ENCODE measurements at regions not wholly inside any gene's neighbourhood (a gene's known extent, or its start where the extent isn't known, plus 50 kb on each side); places are given as distances from the start of the nearest gene placed in this dataset.

DNA sequence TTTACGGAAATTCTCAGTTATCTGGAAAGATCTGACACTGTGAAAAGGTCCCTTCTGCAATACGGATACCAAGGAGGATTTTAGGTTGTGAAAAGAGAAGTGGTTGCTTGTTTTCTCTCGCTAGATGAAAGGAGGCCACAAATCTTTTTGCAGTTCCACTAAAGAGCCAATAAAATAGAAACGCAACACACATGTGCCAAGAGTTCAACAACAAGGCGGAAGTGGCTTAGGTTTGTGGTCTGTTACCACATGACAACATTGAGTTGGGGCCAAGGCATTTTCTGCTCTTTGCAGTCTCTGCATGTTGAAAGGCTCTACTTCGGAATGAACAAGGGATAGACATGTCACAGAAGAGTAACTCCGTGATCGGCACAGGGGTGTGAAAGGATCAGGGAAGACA, 115.7 kb upstream of the OSR1 start:
- peak; percentile 55 for DNase-seq

DNA sequence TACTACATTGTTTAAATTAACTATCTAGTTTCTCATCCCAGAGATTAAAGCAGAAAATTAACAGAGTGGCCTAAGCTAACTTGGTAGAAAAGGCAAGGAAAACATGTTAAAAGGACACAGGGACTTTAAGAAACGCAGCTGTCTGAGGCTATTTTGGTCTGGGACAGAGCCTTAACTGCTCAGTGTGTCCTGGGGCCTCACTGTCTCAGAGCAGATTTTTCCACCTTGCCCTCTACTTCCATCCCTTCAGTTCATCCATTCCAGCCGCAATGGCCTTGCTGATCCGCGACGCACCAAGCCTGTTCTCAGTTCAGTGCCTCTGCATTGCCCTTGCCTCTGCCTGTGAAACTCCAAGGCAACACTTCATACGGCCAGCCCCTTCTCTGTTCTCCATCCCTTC, 114.9 kb upstream of the OSR1 start:
- no peak for DNase-seq

DNA sequence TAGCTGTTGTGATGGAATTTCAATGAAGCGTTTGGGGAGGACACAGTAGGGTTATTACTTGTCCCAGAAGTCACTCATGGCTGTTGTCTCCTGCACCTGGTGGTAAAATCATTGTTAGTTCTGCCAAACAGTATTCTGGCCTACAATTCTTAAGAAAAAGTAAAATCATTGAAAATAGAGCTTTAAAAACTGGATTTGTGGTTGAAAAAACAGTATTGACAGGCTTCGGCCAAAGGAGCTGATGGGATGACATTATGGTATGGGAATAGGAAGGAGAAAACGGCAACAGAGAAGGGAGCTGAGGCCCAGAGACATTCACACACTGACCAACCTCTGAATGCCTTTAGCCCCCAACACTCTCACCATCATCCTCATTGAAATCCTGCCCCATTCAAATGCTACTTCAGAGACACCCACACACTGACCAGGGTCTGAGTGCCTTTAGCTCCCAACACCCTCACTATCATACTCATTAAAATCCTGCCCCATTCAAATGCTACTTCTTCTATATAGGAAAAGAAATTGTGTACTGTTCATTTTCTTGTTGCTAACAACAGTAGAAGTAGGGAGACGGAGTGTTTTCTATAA, 114.1 kb upstream of the OSR1 start:
- no peak for DNase-seq

DNA sequence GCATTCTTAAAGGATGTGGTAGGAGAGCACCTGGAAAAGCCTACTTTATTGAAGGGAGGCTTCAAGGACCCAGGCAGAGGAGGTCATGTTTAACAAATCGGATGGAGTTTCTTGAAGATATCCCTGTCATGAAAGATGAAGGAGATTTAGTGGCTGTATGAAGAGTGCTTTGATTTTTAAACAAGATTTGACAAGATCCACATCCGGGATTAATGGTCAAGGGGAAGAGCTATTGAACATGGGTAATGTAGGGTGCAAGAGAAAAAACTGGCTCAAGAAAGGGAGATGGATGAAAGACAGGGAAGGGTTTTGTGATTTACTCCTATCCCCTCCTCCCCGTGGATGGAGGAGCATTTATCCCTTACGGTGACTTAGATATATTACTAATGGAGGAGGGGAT, 113.1 kb upstream of the OSR1 start:
- DNase-seq = no peak

DNA sequence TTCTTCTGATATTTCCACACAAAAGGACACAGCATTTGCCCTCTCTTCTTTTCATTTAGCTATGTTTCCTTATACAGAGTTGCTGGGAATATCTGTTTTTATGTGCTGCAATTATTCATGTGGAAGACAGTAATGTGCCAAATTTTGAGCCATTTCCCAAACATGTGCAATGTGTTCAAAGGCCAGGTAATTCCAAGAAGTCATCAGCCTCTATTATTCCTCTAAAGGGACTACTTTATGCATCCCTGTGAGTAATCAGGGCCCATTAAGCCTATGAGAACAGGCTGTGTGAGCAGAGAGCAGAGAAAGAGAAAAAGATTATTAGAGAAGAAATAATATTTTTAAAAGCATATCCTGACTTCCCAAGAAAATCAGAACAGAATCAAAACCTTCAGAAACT, 107.6 kb upstream of the OSR1 start:
- no peak for DNase-seq

DNA sequence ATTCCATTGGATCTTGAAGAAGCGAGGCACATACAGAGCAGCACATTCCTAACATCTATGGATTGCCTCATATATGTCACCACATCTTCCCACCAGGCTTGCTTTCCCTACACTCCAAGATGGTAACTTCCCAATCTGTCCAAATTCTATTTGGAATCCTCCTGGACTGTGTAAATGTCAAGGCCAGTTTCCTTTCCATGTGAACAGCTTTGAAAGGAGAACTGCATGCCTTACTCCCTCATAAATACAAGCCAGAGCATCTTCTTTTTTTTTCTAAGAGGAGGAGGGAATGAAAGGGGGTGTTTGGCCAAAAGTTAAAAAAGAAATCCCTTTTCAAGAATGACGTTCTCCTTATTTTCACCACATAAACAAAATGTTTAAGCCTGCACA, 103.8 kb upstream of the OSR1 start:
- DNase-seq = no peak

DNA sequence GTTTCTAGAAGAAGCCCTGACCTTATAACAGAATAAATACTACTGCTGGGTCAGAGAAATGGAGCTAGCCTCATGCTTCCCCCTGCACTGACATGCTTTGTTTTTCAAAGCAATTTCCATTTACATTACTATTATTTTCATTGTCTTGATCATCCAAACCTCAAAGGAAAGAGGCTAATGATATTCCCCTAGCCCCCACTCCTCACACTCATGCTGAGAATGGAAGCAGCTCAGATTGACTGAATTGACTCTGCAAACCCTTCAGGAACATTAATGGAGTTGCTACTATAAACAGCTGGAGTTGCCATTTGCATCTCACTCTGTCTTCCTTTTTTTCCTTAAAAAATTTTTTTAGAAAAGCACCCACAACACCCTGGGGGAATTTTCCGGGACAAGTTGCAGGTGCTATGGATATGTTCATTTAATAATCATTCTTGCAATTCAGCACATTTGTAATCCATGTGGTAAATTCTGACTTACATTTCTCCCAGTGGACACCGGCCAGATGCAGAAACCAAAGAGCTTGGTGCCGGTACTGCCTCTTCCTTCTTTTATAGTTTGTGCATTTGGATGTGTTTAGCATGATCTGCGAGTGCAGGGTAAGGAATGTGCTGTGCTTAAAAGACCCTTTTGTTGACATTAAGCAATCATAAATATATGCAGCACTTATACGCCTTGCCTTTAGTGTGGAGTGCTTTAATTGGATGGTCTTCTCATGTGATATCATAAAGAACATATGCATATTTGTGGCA, 103.3 kb upstream of the OSR1 start:
- DNase-seq = no peak

DNA sequence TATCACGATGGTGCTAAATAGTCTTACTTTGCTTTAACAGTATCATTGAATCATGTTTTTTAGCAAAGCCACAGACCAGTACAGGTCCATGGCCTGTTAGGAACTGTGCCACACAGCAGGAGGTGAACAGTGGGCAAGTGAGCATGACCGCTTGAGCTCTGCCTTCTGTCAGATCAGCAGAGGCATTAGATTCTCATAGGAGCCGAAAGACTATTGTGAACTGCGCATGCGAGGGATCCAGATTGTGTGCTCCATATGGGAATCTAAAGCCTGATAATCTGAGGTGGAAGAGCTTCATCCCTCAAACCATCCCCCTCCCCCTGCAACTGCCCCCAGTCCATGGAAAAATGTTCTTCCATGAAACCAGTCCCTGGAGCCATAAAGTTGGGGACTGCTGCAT, 102.3 kb upstream of the OSR1 start:
- DNase-seq = no peak

DNA sequence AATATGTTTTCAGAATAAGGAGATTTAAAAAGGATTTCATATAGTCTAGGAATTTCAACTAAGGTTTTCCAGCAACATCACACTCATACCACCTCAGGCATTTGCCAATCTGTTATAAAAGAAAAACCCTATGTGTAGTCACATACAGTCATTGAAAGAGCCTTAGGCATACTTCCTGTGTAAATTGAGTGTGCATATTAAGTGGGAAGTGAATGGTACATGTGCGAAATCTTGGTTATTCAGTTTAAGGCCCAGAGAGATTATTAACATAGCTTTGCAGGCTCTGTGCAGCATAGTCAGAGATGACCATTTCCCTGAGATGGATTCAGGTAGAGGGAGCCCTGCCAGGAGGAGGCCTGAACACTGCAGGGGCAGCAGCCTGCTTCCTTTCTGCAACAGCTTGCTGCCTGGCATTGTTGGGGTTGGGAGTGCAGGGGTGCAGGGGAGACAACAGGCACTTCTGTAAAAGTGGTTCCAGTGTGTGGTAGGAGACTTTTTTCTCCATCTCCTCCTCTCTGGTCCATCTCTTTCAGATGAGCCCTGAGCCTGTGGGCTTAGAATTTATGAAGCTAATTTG, 100.1 kb upstream of the OSR1 start:
- no peak for DNase-seq

DNA sequence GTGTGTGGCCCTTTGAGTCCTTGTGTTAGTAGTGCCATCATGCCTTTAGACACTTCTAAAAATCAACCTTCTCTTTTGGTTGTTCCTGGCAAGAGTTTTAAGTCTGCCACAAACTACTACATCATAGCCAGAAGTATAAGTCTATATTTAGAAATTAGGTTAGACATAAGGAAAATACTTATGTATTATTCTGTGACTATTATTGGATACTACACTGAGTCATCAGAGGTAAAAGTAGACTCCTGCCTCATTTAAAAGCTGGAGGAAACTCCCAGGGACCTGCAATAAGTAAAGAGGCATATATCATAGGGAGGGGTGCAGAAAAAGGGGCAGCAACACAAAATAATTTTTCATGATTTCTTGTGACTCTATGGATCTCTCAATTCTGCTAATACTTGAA, 99.4 kb upstream of the OSR1 start:
- no peak for DNase-seq

DNA sequence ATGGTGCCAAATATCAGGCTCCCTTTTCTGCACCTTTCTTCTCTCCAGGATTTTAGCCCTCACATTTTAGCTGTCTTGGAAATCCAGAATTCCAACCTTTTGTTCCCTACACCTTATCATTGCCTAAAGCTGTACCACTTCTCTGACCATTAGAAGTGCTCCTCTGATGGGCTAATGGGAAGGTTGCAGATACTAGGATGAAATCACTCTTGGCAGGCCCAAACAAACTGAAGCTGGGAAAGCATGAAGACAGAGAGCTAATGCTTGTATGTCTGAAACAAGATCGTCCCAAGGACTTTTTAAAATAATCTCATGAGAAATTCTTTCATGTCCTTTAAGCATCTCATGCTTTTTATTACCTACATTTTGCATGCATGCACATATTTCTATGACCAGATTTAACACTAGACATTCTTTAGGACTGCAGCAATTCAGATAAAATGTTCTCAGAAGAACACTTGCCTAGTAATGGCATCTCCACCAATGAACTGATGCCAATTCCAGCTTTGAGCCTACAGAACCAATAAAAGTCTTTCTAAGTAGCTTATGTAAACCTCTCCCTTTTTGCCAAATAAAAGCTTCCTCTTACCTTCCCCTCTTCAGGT, 98.4 kb upstream of the OSR1 start:
- no peak for DNase-seq

DNA sequence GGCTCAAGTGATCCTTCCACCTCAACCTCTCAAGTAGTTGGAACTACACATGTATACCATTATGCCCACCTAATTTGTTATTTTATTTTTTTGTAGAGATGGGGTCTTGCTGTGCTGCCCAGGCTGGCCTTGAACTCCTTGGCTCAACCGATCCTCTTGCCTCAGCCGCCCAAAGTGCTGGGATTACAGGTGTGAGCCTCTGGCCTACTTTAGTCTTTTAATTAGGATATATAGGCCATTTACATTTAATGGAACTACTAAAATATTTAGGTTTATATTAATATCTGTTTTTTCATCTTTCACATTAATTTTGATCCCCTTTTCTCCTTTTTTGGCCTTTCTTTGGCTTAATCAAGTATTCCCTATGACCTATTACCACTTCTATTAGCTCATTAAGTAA, 95.7 kb upstream of the OSR1 start:
- no peak for DNase-seq

DNA sequence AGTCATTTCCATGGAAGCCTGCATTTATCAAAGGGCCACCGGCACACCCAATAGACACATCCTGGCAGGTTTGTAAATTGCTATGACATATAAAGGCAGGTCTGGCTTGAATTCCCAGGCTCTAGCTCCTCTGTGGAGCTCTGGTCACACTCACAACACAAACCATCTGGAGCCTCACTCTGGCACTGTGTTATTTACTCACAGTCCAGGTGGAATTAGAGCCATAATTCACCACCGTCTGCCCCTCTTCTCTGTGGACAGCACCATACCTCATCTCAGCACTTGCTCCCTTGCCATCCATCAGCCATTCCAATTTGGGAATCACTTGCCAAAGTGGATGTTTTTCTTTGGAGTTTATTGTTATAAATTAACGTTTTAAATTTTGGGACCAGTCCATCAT, 84.3 kb upstream of the OSR1 start:
- no peak for DNase-seq

DNA sequence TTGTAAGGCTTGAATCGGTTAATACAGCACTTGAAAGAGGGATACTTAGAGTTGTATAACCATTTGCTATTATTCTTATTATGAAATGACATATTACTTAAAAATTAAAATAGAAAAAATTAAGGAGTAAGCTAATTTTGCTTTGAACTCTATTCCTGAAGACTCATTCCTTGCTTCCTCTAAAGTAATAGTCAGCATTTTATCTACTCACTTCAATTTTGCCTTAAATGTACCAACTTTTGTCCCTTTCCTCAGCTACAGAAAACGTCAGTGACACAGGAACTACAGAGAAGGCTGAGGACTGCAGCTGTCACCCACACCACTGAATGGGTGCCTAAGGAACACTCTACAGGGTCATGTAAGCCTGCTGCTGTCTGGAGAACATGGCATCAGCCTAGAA, 80.7 kb upstream of the OSR1 start:
- DNase-seq = no peak

DNA sequence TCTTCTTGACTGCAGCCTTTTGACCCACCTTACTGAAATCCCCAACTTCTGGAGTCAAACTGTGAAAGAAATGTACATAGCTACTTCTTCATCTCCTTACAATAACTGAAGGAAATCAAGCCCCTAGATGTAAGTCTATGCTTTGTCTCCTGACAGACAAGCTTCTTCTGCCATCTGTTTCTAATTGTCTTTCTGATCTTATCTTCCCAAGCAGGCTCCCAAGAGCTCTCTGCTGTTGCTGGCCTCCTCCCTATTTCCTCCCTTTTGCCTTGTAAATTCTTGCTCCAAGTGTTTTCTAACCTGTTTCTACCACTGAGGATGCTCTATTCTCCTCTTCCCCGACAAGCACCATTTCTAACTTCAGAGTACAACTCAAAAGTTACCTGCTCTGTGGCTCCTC, 77.4 kb upstream of the OSR1 start:
- DNase-seq = no peak

DNA sequence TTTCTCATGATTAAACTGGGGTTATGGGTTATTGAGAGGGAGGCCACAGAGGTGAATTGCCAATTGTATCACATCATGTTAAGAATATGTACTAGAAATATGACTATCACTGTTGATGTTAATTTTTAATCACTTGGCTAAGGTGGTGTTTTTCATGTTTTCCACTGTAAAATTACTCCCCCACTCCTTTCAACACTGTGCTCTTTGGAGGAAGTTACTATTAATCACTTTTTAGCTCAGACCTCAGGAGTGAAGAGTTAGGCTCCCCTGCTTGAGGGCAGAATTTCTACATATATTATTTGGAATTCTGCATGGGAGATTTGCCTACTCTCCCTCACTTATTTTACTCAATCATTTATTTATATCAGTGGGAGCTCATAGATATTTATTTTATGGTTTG, 76.0 kb upstream of the OSR1 start:
- DNase-seq = no peak

DNA sequence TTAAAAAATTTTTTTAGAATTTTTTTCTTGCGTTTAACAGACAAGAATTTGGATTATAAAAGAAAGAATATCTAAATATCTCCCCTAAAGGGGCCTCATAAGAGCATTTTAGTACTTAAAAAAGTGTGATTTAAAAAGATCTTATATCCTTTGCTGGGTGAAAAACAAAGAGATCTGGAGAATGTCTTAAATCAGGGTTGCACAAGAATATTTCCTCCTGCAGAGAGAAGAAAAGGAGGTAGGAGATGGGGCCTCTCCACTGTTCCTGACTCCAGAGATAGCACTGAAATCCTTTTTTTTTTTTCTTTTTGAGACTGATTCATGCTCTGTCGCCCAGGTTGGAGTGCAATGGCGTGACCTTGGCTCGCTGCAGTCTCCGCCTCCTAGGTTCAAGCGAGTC, 68.5 kb upstream of the OSR1 start:
- no peak for DNase-seq

DNA sequence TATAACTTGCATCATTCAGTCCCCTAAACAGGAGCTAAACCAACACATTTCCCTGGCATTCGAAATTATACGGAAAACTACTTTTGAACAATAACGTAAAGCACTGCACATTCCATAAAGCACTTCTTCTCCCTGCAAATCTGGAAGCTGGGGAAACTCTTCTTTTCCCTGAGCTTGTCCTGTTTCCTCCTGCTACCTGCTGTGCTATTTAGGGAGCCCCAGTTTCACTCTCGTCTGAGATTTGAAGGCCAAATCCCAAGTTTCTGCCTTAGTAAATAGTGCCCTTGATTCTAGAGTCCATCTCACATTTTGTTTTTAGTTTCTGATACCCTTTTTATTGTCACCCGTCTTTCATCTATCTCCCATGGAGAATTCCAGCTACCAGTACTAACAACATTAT, 67.7 kb upstream of the OSR1 start:
- DNase-seq = no peak

DNA sequence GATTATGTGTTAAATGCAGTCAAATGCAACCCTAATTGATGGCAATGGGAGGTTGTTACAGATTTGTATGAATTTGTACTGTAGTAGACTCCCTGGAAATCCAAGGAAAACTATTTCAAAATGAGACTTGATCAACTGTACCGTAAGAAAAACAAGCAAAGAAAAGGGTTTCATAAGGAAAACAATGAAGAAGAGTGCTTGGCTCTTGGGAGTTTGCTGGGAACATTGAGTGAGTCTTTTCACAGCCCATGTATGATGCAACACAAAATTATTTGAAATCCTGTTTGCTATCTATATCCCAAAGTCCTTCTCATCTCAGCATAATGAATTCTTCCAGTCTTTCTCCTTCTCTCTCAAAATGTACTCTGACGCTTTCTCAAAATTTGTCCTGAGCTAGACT, 67.0 kb upstream of the OSR1 start:
- no peak for DNase-seq

DNA sequence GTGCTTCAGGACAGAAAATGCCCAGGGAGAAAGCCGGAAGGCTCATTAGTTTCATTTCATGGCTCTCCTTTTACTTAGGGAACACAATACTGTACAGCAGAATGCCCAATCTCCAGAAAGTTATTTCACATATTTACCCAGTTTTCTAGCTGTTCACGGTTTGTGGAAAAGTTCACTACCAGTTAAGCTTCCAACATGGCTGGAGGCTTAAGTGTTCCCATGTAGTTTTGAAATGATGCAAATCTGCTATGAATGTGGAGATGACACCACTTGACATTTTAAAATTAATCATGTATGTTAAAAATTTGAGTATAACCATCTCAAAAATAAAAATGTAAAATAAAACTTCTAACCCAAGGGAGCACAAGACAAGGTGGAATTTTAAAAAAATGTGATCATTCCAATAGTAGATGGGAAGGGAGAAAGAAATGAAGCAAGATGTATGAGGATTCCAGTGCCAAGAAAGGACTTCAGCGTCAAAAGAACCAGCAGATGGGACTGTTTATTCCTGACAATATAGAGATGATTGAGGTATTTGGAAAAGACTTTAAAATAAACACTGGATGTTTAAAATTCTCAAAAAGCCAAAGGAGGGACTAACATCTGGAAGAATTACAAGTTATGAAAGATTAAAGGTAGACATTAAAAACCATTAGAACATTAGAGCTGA, 60.9 kb upstream of the OSR1 start:
- DNase-seq = no peak

DNA sequence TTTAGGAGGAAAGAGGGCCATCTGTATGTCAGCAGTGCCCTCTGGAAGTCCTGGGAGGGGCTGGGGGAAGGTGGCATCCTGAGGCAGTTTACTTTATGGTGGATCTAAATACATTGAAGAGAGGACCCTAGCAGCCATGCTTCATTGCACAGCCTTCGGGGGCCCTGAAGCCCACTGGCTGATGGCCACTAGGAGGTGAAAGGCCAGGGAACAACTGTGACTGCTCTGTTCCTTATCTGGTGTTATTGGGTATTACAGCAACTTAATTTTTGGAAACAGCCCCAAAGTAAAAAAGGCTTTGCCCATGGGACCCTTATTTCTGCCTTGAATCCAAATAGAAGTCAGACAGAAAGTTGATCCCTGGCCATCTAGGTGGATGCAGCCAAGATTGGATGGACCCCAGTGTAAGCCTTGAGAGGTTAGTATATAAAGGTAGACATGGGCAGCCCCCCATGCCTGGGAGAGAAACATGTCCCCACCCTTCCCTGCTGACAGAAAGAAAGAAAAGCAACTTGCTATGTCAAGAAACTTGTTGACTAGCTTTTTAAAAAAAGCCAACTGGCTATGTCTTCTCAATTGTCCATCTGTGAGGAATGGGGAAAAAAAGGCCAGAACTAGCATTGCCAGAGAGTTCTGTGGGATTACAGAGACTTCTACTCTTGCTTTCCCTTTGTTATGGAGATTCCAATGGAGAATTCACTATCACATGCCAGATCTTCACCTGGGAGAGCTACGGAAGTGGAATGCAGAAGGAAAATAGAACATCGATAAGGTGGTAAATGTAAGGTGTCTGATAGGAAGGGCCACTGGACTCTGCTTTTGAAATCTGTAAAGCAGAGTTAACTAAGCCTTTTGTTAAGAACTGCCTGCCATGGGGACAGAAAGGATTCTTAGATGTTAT, 58.6 kb upstream of the OSR1 start:
- no peak for DNase-seq

DNA sequence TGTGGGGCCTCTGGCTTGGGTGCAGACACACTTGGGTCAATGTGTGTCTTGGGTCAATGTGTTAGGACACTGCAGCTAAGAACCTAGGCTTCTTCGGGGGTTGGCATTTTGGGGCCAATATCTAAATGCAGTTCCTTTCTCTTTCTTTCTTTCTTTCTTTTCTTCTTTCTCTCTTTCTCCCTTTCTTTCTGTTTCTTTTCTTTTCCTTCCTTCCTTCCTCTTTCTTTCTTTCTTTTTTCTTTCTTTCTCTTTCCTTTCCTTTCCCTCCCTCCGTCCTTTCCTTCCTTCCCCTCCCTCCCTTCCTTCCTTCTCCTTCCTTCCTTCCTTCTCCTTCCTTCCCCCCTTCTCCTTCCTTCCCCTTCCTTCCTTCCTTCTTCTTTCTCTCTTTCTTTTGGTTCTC, 57.7 kb upstream of the OSR1 start:
- DNase-seq = no peak

DNA sequence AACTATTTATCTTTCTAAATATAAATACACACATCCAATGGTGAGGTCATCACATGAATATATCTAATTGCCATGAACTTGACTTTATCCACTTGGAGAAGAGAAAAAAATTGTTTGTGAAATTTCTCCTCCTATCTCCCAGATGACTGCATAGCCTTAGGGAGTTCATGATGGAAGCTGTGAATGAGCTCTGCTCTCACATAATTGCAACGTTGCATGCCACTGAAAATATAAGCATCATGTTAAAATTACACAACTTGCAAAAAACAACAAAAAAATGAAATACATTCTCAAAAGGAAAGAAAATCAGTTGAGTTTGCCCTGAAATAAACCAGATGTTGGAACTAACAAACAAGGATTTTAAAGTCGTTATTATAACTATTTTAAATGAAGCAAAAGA, 50.6 kb upstream of the OSR1 start:
- DNase-seq = no peak
